NCI-H1694 (cell line): ENCODE measurements at regions not wholly inside any gene's neighbourhood (a gene's known extent, or its start where the extent isn't known, plus 50 kb on each side); places are given as distances from the start of the nearest gene placed in this dataset.

Source experiments
- DNase-seq: peaks from one replicate; lab custom pipeline; 2025; lab: John Stamatoyannopoulos, UW

GRCh38 chr13:29955137-29955650 is 104.8 kb upstream of the UBL3 start:
- DNase-seq: no peak

- no peak for DNase-seq
Observed at GRCh38 chr13:29954082-29955028, 103.9 kb upstream of the UBL3 start.

GRCh38 chr13:29953542-29953941 is 103.1 kb upstream of the UBL3 start:
- no peak for DNase-seq

GRCh38 chr13:29952245-29952644 is 101.8 kb upstream of the UBL3 start:
- no peak for DNase-seq

DNA sequence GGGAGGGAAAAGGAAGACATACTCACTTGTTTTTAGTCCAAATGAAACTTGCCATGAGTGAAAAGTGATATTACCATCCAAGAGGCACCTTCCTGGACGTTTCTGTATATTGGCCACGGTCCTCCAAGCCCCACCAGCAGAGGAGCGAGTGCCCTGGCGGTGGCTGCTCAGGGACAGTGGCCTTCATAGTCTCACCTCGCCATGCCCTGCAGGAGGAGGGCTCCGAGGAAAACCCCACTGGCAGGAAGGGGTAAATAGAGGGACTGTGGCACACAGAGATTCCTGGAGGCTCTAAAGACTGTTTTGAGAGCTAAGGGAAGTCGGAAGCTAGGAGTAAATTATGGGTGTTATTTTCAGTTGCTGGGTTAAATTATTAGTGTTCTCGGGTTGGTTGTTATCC is 98.4 kb upstream of the UBL3 start:
- no peak for DNase-seq

GRCh38 chr13:29948244-29948643 is 97.8 kb upstream of the UBL3 start:
- DNase-seq: no peak

DNA sequence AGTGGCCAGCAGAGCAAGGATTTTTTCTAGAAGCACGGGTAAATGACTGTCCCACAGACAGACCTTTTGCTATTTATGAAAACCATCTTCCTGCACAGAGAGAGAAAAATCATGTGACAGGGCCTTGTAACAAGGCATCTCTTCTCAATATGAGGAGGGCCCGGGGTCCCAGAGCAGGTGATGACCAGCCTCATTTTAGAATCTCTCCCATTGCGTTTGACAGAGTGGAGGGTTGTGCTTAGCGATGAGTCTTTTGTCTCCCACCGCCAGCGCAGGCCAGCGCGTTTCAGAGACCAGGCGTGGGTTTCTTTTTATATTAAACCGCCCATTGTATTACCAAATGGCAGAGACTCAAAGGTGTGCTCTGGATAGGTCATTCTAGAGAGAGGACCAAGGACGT is 97.4 kb upstream of the UBL3 start:
- no peak for DNase-seq

- no peak for DNase-seq
Observed at GRCh38 chr13:29946093-29946492, 95.7 kb upstream of the UBL3 start.

- DNase-seq: no peak
Observed at GRCh38 chr13:29943686-29944085, 93.3 kb upstream of the UBL3 start.

GRCh38 chr13:29943273-29943672 is 92.9 kb upstream of the UBL3 start:
- no peak for DNase-seq

DNA sequence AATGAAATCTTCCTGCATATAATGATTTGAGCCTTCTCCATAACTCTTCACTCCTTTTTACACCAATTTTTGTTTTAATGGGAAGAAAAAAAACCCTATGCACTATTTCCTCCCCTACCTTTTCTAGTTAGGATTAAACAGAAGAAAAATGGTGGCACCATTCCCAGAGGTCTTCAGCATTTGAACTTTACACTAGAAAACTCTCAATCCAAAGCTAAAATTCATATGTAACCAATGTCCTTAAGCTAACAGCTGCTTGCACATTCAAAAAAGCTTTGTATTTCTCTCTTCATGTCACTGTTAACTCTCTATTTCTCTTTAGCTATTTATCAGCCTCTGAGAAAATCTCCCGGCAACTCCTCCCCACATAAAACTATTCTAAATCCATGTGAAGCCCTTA is 90.3 kb upstream of the UBL3 start:
- DNase-seq: no peak

GRCh38 chr13:29939158-29939557 is 88.7 kb upstream of the UBL3 start:
- DNase-seq: no peak

DNA sequence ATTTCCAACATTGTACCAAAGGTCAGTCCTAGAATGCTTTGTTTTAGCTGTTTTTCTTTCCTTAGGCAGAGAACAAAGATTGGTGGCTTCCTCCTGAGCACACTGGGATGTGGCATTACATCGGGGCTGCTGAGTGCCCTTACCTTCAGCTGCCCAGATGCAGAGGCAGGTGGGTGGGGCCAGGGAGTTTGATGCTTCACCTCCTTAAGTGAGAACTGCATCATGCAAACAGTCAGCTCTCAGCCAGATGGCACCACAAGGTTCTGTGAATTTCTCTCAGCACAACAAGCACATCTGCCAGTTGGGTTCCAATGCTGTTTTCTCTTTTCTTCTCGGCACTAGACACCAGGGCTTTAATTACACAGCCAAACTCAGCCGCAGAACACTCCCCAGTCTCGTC is 87.4 kb upstream of the UBL3 start:
- DNase-seq: peak; percentile 80

- no peak for DNase-seq
Observed at GRCh38 chr13:29937379-29937778, 87.0 kb upstream of the UBL3 start.

- DNase-seq: no peak
Observed at GRCh38 chr13:29936956-29937355, 86.5 kb upstream of the UBL3 start.

DNA sequence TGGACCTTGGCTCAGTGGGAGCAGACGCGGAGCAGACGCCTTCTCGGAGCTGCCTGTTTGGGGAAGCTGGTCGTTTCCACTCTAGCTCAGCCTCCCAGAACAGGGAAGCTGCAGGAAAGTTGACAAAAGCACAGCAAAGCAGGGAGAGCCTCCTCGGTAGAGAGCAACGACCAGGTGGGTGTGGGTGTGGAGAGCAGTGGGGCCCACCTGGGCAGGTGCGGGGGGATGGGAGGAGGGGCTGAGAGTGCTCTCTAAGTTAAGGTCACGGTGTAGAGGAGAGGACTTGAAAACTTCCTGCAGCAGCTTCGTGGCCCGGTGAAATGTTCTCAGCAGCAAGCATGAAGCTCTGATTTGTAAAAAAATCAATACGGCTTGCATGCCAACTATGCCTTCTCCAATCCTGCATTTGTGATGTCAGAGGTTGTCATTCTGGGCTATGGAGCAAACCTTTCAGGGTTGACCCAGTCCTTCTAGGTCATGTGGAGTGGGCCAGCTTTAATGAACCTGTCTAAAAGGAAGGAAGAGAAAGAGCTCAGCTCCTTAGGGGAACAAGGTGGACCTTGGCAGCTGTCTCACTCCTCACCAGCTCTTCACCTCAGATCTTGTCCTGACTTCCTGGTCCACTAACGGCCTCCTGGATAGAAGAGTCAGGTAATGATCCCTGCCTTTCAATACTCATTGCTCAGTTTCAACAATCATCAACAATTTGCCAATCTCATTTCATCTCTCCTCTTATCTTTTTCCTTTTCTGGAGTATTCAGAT is 85.8 kb upstream of the UBL3 start:
- no peak for DNase-seq

DNA sequence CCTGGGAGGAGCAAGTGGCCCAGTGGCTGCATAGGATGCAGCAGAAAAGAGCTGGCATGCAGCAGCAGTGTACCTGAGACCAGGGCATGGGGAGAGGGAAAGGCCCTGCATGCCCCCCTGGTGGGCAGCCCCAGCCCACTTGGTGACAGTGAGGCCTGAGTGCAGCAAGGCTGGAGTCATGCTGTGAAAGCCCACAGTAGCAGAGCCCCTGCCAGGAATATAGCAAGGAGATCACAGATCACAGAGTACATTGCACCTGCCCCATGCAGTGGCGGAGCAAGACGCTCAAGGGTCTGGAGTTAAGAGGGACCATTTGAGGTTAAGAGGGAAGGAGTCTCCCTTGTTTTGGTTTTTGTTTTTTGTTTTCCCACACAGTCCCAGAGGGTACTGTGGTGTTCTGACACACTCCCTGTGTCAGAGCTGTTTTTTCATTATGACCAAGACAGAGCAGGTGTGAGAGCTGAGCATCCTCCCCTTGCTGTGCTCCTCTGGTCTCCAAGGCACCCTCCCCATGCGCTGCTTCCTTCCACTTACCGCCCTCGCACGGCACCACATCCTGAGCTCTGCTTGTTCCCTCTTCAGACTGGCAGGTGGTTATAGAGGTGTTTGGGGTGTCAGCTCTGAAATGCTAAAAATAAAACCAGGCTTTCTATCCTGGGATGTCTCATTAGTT is 85.0 kb upstream of the UBL3 start:
- peak; percentile 8 for DNase-seq

- DNase-seq: no peak
Observed at GRCh38 chr13:29934531-29935308, 84.3 kb upstream of the UBL3 start.

- no peak for DNase-seq
Observed at GRCh38 chr13:29933401-29933800, 83.0 kb upstream of the UBL3 start.

- DNase-seq: no peak
Observed at GRCh38 chr13:29931696-29932095, 81.3 kb upstream of the UBL3 start.

- no peak for DNase-seq
Observed at GRCh38 chr13:29929062-29929847, 78.8 kb upstream of the UBL3 start.
